K562 (cell line): ENCODE measurements at regions not wholly inside any gene's neighbourhood (a gene's known extent, or its start where the extent isn't known, plus 50 kb on each side); places are given as distances from the start of the nearest gene placed in this dataset.
A peak's percentile ranks its signal among the peaks of the same experiment; 100 is the strongest.

Source experiments
- BHLHE40 ChIP-seq: IDR thresholded peaks from 2 replicates; pipeline ENCODE4 v1.6.1; 2011; ENCODE audit warnings: low read length, improper control_type of control experiment
- FOXA1 ChIP-seq: fragments of 450-650 bp; IDR thresholded peaks from 2 replicates; pipeline ENCODE4 v1.6.1; 2016; ENCODE audit warnings: mild to moderate bottlenecking, borderline replicate concordance
- HIVEP1 ChIP-seq: fragments of 250-450 bp; sonication (Bioruptor Pico); IDR thresholded peaks from 2 replicates; pipeline ENCODE4 v1.4.0; 2020; ENCODE audit warnings: mild to moderate bottlenecking
- KLF13 ChIP-seq: fragments of 450-650 bp; IDR thresholded peaks from 2 replicates; pipeline ENCODE4 v1.6.1; 2016; ENCODE audit warnings: missing genetic modification characterization, low read depth, mild to moderate bottlenecking, missing compliant biosample characterization, moderate library complexity, borderline replicate concordance
- LCOR ChIP-seq: sonication (generic); formaldehyde crosslinking; IDR thresholded peaks from 2 replicates; pipeline ENCODE4 v1.8.0; 2022; ENCODE audit warnings: mild to moderate bottlenecking, missing genetic modification reagents
- MCM7 ChIP-seq, 2 experiments: fragments of 450-650 bp; IDR thresholded peaks; 2 replicates each; pipeline ENCODE4 v1.6.1; 2016 to 2018
- NCOR1 ChIP-seq: fragments of 450-650 bp; IDR thresholded peaks from 2 replicates; pipeline ENCODE4 v1.6.1; 2016; ENCODE audit warnings: mild to moderate bottlenecking, moderate library complexity
- RAD51 ChIP-seq: fragments of 450-650 bp; IDR thresholded peaks from 2 replicates; pipeline ENCODE4 v1.7.1; 2016; ENCODE audit warnings: low read depth, mild to moderate bottlenecking, borderline replicate concordance
- SMARCE1 ChIP-seq: fragments of 450-650 bp; IDR thresholded peaks from 2 replicates; pipeline ENCODE4 v1.7.1; 2016; ENCODE audit warnings: mild to moderate bottlenecking
- TAF1 ChIP-seq: IDR thresholded peaks from 2 replicates; pipeline ENCODE4 v1.6.1; 2011; ENCODE audit warnings: mild to moderate bottlenecking, low read length, moderate library complexity; ENCODE audit not compliant: insufficient read depth, control insufficient read depth, severe bottlenecking; ENCODE audit errors: extremely low read depth
- TF ChIP-seq, protein P1 (sequence below): fragments of 450-650 bp; IDR thresholded peaks from 2 replicates; pipeline ENCODE4 v1.6.1; 2016; ENCODE audit warnings: mild to moderate bottlenecking, moderate library complexity
- TF ChIP-seq, protein P2 (sequence below): fragments of 450-650 bp; formaldehyde crosslinking; IDR thresholded peaks from 2 replicates; pipeline ENCODE4 v1.4.0; 2022; ENCODE audit warnings: missing genetic modification characterization
- TF ChIP-seq, protein P3 (sequence below): fragments of 450-650 bp; formaldehyde crosslinking; IDR thresholded peaks from 2 replicates; pipeline ENCODE4 v1.4.0; 2022; ENCODE audit warnings: missing genetic modification characterization

DNA sequence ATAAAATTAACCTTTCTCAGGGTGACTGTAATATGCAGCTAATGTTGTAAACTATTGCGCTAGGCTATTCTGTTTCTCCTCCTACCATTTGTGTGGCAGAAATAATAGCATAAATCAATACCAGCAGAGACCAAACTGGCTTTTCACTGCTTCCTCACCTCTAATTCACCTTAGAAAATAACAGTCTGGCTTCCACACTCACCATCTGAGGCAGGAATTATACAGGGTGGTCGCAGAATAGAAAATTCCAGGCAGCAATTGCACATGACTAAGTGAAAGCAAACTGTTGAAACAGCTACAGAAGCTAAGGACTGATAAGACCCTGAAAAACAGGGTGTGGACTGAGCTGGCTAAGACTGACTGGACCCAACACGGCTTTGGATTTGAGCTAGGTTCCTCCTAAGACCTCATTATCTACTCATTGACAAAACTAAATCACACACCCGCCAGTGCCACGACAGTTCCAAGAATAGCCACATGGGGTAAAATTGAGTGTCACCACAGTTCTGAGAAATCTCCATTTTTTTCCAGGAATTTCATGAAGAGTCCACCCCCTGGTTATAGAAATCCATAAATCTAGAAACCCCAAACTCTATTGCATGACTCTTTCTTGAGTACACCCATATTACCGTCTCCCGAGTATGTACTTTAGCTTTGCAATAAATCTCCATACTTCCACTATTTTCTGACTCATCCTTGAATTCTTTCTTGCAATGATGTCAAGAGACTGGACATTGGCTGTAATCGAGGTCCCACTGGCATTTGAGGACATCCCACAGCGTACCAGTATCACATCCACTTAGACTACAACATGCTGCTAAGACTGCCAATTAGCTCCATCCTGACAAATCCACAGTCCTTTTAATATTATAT, 60.9 kb upstream of the KCNQ5 start (continued):
- TF ChIP-seq, protein P1, sequence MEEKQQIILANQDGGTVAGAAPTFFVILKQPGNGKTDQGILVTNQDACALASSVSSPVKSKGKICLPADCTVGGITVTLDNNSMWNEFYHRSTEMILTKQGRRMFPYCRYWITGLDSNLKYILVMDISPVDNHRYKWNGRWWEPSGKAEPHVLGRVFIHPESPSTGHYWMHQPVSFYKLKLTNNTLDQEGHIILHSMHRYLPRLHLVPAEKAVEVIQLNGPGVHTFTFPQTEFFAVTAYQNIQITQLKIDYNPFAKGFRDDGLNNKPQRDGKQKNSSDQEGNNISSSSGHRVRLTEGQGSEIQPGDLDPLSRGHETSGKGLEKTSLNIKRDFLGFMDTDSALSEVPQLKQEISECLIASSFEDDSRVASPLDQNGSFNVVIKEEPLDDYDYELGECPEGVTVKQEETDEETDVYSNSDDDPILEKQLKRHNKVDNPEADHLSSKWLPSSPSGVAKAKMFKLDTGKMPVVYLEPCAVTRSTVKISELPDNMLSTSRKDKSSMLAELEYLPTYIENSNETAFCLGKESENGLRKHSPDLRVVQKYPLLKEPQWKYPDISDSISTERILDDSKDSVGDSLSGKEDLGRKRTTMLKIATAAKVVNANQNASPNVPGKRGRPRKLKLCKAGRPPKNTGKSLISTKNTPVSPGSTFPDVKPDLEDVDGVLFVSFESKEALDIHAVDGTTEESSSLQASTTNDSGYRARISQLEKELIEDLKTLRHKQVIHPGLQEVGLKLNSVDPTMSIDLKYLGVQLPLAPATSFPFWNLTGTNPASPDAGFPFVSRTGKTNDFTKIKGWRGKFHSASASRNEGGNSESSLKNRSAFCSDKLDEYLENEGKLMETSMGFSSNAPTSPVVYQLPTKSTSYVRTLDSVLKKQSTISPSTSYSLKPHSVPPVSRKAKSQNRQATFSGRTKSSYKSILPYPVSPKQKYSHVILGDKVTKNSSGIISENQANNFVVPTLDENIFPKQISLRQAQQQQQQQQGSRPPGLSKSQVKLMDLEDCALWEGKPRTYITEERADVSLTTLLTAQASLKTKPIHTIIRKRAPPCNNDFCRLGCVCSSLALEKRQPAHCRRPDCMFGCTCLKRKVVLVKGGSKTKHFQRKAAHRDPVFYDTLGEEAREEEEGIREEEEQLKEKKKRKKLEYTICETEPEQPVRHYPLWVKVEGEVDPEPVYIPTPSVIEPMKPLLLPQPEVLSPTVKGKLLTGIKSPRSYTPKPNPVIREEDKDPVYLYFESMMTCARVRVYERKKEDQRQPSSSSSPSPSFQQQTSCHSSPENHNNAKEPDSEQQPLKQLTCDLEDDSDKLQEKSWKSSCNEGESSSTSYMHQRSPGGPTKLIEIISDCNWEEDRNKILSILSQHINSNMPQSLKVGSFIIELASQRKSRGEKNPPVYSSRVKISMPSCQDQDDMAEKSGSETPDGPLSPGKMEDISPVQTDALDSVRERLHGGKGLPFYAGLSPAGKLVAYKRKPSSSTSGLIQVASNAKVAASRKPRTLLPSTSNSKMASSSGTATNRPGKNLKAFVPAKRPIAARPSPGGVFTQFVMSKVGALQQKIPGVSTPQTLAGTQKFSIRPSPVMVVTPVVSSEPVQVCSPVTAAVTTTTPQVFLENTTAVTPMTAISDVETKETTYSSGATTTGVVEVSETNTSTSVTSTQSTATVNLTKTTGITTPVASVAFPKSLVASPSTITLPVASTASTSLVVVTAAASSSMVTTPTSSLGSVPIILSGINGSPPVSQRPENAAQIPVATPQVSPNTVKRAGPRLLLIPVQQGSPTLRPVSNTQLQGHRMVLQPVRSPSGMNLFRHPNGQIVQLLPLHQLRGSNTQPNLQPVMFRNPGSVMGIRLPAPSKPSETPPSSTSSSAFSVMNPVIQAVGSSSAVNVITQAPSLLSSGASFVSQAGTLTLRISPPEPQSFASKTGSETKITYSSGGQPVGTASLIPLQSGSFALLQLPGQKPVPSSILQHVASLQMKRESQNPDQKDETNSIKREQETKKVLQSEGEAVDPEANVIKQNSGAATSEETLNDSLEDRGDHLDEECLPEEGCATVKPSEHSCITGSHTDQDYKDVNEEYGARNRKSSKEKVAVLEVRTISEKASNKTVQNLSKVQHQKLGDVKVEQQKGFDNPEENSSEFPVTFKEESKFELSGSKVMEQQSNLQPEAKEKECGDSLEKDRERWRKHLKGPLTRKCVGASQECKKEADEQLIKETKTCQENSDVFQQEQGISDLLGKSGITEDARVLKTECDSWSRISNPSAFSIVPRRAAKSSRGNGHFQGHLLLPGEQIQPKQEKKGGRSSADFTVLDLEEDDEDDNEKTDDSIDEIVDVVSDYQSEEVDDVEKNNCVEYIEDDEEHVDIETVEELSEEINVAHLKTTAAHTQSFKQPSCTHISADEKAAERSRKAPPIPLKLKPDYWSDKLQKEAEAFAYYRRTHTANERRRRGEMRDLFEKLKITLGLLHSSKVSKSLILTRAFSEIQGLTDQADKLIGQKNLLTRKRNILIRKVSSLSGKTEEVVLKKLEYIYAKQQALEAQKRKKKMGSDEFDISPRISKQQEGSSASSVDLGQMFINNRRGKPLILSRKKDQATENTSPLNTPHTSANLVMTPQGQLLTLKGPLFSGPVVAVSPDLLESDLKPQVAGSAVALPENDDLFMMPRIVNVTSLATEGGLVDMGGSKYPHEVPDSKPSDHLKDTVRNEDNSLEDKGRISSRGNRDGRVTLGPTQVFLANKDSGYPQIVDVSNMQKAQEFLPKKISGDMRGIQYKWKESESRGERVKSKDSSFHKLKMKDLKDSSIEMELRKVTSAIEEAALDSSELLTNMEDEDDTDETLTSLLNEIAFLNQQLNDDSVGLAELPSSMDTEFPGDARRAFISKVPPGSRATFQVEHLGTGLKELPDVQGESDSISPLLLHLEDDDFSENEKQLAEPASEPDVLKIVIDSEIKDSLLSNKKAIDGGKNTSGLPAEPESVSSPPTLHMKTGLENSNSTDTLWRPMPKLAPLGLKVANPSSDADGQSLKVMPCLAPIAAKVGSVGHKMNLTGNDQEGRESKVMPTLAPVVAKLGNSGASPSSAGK = peak; percentile 27; the same call in 1 of the 2 replicates
- TF ChIP-seq BHLHE40 = peak; percentile 94
- TF ChIP-seq MCM7 (IDR thresholded peaks at IDR 0.05) = 0 out of 4 replicates have a peak, but pooled peaks of 1 of the 2 experiments have one; percentile 36
- peak; percentile 96 for TF ChIP-seq NCOR1
- TF ChIP-seq HIVEP1 (CRISPR knock-in tag) = no peak
- TF ChIP-seq LCOR (CRISPR knock-in tag) = peak; percentile 94
- no peak for TF ChIP-seq KLF13 (tag)
- TF ChIP-seq, protein P2, sequence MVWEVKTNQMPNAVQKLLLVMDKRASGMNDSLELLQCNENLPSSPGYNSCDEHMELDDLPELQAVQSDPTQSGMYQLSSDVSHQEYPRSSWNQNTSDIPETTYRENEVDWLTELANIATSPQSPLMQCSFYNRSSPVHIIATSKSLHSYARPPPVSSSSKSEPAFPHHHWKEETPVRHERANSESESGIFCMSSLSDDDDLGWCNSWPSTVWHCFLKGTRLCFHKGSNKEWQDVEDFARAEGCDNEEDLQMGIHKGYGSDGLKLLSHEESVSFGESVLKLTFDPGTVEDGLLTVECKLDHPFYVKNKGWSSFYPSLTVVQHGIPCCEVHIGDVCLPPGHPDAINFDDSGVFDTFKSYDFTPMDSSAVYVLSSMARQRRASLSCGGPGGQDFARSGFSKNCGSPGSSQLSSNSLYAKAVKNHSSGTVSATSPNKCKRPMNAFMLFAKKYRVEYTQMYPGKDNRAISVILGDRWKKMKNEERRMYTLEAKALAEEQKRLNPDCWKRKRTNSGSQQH (CRISPR knock-in tag) = no peak
- peak; percentile 41 for TF ChIP-seq TAF1
- TF ChIP-seq SMARCE1 = peak; percentile 96
- TF ChIP-seq, protein P3, sequence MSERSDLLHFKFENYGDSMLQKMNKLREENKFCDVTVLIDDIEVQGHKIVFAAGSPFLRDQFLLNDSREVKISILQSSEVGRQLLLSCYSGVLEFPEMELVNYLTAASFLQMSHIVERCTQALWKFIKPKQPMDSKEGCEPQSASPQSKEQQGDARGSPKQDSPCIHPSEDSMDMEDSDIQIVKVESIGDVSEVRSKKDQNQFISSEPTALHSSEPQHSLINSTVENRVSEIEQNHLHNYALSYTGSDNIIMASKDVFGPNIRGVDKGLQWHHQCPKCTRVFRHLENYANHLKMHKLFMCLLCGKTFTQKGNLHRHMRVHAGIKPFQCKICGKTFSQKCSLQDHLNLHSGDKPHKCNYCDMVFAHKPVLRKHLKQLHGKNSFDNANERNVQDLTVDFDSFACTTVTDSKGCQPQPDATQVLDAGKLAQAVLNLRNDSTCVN (CRISPR knock-in tag) = peak; percentile 58; the same call in 1 of the 2 replicates
- TF ChIP-seq RAD51 = peak; percentile 52; the same call in 1 of the 2 replicates
- no peak for TF ChIP-seq FOXA1
